ENCODE measurements at regions not wholly inside any gene's neighbourhood (a gene's known extent, or its start where the extent isn't known, plus 50 kb on each side); places are given as distances from the start of the nearest gene placed in this dataset.

DNA sequence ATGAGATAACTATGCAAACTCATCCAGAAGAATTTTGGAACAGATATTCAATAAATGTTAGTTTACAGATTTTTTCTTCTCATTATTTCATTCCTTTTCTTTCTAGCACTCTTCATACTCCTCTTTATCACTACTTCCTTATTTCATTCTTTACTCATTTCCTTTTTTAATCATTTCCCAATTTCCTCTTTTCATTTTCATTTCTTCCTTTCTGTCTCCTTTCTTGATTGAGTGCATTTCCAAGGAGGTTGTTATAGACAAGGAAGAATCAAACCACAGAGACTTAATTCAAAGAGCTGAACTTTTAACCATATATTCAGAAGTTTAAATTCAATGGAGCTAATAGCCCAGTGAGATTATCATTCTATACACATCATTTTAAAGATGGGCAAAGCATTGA is 600.7 kb downstream of the ARAP2 start:
- TF ChIP-seq, protein P1, sequence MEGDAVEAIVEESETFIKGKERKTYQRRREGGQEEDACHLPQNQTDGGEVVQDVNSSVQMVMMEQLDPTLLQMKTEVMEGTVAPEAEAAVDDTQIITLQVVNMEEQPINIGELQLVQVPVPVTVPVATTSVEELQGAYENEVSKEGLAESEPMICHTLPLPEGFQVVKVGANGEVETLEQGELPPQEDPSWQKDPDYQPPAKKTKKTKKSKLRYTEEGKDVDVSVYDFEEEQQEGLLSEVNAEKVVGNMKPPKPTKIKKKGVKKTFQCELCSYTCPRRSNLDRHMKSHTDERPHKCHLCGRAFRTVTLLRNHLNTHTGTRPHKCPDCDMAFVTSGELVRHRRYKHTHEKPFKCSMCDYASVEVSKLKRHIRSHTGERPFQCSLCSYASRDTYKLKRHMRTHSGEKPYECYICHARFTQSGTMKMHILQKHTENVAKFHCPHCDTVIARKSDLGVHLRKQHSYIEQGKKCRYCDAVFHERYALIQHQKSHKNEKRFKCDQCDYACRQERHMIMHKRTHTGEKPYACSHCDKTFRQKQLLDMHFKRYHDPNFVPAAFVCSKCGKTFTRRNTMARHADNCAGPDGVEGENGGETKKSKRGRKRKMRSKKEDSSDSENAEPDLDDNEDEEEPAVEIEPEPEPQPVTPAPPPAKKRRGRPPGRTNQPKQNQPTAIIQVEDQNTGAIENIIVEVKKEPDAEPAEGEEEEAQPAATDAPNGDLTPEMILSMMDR (IDR thresholded peaks at IDR 0.05) = no peak
- TF ChIP-seq POLR2AphosphoS5 (IDR thresholded peaks at IDR 0.05; ENCODE audit: low read depth, low read length) (no peak), TCF7L2 (IDR thresholded peaks at IDR 0.05; ENCODE audit: low read depth, low read length) (no peak)
- TF ChIP-seq, protein P2, sequence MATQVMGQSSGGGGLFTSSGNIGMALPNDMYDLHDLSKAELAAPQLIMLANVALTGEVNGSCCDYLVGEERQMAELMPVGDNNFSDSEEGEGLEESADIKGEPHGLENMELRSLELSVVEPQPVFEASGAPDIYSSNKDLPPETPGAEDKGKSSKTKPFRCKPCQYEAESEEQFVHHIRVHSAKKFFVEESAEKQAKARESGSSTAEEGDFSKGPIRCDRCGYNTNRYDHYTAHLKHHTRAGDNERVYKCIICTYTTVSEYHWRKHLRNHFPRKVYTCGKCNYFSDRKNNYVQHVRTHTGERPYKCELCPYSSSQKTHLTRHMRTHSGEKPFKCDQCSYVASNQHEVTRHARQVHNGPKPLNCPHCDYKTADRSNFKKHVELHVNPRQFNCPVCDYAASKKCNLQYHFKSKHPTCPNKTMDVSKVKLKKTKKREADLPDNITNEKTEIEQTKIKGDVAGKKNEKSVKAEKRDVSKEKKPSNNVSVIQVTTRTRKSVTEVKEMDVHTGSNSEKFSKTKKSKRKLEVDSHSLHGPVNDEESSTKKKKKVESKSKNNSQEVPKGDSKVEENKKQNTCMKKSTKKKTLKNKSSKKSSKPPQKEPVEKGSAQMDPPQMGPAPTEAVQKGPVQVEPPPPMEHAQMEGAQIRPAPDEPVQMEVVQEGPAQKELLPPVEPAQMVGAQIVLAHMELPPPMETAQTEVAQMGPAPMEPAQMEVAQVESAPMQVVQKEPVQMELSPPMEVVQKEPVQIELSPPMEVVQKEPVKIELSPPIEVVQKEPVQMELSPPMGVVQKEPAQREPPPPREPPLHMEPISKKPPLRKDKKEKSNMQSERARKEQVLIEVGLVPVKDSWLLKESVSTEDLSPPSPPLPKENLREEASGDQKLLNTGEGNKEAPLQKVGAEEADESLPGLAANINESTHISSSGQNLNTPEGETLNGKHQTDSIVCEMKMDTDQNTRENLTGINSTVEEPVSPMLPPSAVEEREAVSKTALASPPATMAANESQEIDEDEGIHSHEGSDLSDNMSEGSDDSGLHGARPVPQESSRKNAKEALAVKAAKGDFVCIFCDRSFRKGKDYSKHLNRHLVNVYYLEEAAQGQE (IDR thresholded peaks at IDR 0.05; ENCODE audit: insufficient read depth in 1 of 2, low read depth in 2 of 2, low read length in 1 of 2) = no peak

All from Panc1 (cell line).